GM18520 (cell line): ENCODE measurements at regions not wholly inside any gene's neighbourhood (a gene's known extent, or its start where the extent isn't known, plus 50 kb on each side); places are given as distances from the start of the nearest gene placed in this dataset.

Source experiments
- ATAC-seq: cut with Tn5 transposase; IDR thresholded peaks from one replicate; pipeline ENCODE4 v1.9.1; 2021; ENCODE audit not compliant: unreplicated experiment

DNA sequence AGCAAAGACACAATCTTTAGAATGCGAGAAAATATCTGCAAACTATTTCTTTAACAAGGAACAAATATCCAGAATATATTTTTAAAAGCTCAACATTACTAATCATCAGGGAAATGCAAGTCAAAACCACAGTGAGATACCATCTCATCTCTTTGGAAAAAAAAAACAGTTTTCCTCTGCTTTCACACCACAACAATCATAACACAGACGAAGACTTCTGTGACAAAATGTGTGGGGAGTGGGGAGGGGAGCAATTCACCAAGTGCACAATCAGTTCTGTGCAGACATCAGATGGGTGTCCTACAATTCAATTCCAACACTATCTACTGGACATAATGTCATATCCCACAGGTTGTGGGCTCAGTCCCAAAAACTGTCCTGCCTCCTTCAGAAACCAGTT is 293.2 kb upstream of the SLC7A11 start:
- ATAC-seq = no peak

- ATAC-seq = no peak
Observed at GRCh38 chr4:138522366-138522765, 280.2 kb upstream of the SLC7A11 start.

DNA sequence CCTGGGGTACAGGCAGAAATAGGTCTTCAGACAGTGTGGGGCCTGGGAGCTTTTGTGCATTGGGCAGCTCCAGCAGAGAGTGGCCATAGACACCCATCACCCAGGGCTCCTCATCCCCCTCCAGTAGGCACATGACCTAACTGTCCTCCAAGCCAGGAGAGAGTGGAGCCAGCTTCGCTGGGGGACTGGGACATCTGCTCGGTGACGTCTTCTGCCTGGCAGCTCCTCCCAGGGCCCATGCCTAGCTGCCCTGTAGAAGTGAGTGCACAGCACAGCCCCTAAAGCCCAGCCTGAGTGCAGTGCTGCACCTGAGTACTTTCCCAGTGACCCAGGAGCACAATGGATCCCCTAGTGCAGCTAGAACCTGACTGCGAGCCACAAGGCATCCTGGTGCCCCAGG is 279.7 kb upstream of the SLC7A11 start:
- ATAC-seq = no peak

DNA sequence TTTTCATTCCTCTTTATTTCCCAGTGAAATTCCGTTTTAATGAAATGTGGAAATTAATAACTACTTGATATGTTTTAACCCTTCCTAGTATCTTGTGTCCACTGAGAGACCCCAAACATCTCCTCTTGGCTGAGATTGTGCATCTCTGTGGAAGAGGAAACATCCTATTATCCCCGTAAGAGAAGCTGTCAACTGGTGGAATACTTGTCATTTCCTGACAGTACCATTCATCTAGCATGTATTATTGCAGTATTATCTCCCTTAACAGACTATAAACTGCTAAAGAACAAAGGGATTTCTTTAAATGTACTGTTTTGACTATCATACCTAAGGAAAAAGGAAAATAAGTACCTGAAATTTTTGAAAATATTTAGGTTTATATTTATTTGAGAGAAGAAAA is 277.3 kb upstream of the SLC7A11 start:
- no peak for ATAC-seq

DNA sequence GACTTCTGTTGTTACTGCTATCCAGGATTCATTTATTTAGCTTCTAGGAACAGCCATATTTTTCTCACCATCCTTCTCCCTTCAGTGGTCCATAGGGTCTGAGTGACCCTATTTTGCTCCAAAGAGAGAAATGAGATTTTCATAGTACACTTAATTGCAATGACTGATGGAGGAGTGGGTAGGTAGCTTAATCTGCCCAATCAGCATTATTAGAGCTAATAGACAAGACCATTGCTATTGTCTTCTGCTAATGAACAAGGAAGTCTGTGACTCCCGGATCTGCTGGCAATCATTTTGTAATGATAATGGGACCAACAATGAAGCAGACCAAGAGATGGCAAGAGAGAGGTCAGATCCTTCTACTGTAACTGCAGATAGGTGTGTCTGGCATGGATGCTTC is 271.4 kb upstream of the SLC7A11 start:
- ATAC-seq = no peak

DNA sequence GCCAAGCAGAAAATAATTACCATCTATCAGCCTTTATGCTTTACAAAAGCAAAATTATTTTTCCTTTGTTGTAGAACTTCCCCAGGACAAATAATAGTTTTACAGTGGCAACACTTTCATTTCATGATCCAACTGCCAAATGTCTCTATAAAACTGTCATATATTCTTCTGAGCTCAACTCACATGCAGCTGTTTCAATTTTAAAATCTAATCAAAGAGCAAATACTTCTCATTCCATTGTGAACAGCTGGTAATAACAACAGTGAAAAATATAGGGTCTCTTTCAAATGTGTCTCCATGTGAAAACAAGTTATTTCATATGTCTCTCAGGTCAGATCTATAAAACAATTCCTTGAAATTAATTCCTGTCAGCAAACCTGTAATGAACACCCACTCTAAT is 270.6 kb upstream of the SLC7A11 start:
- no peak for ATAC-seq

GRCh38 chr4:138510053-138510452 is 267.9 kb upstream of the SLC7A11 start:
- ATAC-seq = no peak

GRCh38 chr4:138509346-138509745 is 267.2 kb upstream of the SLC7A11 start:
- no peak for ATAC-seq

- no peak for ATAC-seq
Observed at GRCh38 chr4:138507522-138507921, 265.4 kb upstream of the SLC7A11 start.

DNA sequence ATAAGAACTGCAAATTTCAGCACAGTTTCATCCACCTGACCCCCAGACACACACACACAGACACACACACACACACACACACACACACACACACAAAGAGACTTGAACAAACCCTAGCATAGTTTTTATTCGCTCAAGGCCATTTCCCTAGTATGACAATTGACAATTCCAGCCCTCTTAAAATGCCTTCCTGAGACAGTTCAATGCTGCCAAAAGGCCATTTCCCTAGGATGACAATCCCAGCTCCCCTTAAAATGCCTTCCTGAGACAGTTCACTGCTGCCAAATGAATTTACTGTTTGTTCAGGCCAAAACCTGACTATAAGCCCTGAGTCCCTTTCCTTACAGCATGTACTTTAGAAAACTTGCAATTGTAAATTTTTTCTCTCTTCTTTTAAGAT is 259.5 kb upstream of the SLC7A11 start:
- no peak for ATAC-seq

GRCh38 chr4:138500869-138501268 is 258.7 kb upstream of the SLC7A11 start:
- no peak for ATAC-seq

DNA sequence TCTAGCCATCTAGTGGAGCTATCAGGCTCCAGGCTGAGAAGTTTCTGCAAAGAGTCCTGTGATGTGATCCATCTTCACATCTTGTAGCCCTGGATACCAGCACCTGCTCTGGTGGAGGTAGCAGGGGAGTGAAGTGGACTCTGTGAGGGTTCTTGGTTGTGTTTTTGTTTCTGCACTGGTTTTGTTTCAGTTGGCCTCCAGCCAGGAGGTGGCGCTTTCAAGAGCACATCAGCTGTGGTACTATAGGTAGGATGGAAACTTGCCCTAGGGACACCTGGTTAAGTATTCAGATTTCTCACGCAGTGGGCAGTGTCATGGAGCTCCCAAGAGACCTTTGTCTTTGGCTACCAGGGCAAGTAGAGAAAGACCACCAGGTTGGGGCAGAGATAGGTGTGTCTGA is 257.5 kb upstream of the SLC7A11 start:
- ATAC-seq = no peak

DNA sequence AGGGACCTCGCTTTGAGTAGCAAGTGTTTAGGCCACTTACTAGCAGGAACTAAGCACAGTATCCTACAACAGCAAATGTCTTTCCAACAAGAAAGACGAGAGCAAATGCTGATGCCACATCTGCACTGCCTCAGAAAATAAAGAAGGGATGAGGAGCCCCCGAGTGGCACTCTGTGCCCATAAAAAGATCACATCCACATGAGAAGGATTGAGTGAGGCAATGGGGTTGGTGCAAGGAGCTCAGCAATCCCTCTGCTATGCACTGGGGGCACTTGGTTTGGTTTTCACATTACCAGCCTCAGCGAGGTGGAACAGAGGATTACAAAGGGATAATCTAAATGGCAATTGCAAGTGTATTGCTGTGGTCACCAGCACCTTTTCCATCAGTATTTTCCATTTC is 252.8 kb upstream of the SLC7A11 start:
- no peak for ATAC-seq

DNA sequence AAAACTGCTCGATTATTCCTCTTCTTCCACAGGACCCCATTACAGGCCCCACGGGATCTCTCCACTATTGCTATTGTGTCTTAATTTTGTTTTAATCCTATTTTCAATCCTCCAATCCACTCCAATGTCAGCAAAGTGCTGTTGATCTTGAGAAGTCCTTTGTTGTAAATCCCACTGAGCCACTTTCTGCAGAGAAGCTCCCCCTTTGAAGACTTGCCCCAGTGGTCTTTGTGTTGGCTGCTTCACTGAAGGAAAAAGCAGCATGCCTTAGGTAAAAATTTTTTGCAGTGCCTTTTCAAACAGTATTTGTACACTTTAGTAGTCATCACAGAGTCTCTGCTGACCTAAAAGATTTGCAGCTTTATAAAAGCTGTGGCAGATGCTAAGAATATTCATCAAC is 252.0 kb upstream of the SLC7A11 start:
- no peak for ATAC-seq

- no peak for ATAC-seq
Observed at GRCh38 chr4:138492176-138492575, 250.0 kb upstream of the SLC7A11 start.

- ATAC-seq = no peak
Observed at GRCh38 chr4:138488533-138488932, 246.4 kb upstream of the SLC7A11 start.

DNA sequence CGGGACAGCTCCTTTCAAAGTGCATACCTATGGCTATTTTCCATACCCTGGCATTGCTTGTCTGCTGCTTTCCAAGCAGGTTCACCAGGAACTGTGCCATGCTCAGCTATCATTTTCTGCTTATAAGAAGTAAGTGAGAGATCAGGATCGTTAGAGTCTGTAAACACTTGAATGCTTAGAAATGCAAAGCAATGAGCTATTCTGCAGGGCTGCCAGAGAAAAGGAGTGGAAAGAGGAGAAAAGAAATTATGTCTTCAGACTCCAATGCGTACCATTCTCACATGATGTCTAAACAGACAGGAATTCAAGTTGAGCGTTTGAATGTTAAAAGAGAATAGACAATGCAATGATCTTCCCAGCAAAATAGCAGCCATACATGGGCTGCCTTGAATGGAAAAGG is 245.5 kb upstream of the SLC7A11 start:
- no peak for ATAC-seq

- no peak for ATAC-seq
Observed at GRCh38 chr4:138487230-138487629, 245.1 kb upstream of the SLC7A11 start.

DNA sequence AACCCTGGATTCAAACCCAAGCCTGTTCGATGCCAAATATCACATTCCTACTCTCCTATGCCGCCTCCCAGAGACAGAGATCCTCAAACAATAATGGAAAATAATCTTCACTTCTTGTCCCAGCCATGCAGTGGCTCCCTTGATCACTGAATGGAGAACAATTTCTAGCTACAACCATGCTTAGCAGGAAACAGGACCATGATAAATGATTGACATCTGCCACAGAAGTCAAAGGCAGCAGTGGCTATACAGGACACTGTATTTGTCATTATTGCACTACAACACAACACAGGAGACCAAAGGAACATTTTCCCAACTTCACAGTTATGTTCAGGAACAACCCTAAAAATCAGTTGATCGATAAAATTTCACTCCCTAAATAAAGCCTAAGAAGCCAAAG is 243.3 kb upstream of the SLC7A11 start:
- ATAC-seq = no peak

DNA sequence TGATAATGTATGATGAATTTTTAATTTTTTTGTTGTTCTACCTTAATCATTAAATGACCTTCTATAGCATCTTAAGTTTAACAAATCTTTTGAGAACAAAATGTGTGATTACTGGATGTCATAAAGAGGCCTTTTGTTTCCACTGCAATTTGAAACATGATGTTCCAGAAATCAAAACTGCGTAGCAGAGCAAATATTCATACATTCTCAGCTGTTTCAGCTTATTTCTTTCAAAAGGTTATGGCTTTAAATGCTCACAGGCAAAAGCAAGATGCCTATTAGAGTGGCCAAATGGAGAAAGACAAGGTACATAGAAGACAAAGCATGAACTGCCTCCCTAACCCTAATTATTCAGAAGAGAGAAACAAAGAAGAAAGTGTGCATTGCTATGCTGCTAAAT is 233.0 kb upstream of the SLC7A11 start:
- no peak for ATAC-seq

DNA sequence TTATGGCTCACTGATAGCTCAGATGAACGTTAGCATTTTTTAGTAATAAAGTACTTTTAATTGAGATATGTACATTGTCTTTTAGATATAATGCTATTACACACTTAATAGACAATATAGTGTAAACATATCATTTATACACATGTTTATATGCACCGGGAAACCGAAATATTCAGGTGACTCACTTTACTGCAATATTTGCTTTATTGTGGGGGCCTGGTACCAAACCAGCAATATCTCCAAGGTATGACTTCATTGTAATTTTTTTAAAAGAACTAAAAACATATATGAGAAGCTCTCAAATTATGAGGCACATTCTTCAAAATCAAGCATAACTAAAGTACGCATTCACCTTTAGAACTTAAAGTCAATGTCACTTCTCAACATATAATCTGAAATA is 231.2 kb upstream of the SLC7A11 start:
- ATAC-seq = no peak

DNA sequence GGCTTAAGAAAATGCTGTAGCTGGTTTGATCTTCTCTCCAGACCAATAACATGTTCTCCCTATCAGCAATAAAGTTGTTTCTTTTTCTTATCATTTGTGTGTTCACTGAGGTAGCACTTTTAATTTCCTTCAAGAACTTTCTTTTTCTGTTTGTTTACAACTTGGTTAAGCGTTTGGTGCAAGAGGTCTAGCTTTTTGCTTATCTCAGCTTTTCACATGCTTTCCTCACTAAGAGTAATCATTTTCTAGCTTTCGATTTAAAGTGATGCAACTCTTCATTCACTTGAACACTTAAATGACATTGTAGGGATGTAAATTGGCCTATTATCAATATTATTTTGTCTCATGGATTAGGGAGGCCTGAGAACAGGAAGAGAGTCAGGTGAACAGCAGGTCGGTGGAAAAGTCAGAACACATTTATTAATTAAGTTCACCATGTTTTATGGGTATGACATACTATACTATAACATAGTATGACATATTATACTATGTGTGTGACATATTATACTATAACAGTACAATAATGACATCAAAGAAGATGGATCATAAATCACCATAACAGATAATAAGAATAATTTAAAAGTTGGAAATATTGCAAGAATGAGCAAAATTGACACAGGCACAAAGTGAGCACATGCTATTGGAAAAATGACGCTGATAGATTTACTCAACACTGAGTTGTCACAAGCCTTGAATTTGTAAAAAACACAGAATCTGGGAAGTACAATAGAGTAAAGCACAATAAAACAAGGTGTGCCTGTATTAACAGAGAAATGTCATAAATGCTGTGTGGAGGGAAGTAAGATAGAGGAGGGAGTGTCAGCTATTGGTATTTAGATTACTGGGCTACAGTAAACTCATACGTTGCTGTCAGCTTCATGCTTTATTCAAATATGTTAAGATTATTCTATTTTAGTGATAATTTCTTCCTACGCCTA is 218.6 kb upstream of the SLC7A11 start:
- ATAC-seq = no peak

DNA sequence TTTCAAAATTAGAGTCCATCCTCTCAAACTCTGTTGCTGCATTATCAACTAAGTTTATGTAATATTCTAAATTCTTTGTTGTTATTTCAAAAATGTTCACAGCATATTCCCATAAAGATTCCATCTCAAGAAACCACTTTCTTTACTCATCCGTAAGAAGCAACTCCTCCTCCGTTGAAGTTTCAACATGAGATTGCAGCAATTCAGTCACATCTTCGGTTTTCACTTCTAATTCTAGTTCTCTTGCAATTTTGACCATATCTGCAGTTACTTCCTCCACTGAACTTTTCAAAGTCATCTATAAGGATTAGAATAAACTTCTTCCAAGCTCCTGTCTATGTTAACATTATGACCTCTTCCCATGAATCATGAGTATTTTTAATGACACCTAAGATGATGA is 216.6 kb upstream of the SLC7A11 start:
- ATAC-seq = no peak
